Upper lobe of left lung (tissue), 6 donors: ENCODE measurements at regions not wholly inside any gene's neighbourhood (a gene's known extent, or its start where the extent isn't known, plus 50 kb on each side); places are given as distances from the start of the nearest gene placed in this dataset.

Source experiments
- ATAC-seq, 2 donors: fragments of 200-7000 bp; cut with Tn5 transposase; one replicate each; pipeline ENCODE4 v1.9.1; 2022; ENCODE audit warnings: mild to moderate bottlenecking in 2 of 2, moderate library complexity in 2 of 2; ENCODE audit not compliant: low FRiP score in 2 of 2
- DNase-seq, 2 donors: peaks; one replicate each; pipeline ENCODE4 v3.0.0-alpha.2; 2019 to 2020
- H3K27ac ChIP-seq, 4 donors: fragments of 200-600 bp; sonication (generic); one replicate each; pipeline ENCODE4 v1.5.1; 2016 to 2019
- H3K27me3 ChIP-seq, 4 donors: fragments of 200-600 bp; sonication (generic); one replicate each; pipeline ENCODE4 v1.5.1; 2017 to 2019
- H3K36me3 ChIP-seq, 4 donors: fragments of 200-600 bp; sonication (generic); one replicate each; pipeline ENCODE4 v1.5.1; 2016 to 2019
- H3K4me1 ChIP-seq, 4 donors: fragments of 200-600 bp; sonication (generic); one replicate each; pipeline ENCODE4 v1.5.1; 2018 to 2019
- H3K4me3 ChIP-seq, 4 donors: fragments of 200-600 bp; sonication (generic); one replicate each; pipeline ENCODE4 v1.5.1; 2017 to 2019; ENCODE audit warnings: mild to moderate bottlenecking in 2 of 4, moderate library complexity in 1 of 4
- H3K9me3 ChIP-seq, 4 donors: fragments of 200-600 bp; sonication (generic); one replicate each; pipeline ENCODE4 v1.5.1; 2018 to 2019
- CTCF ChIP-seq, 6 experiments: fragments of 450-650 bp in 4 of 6; fragments of 200-600 bp in 2 of 6; sonication (generic) in 2 of 6; IDR thresholded peaks; one replicate each; pipeline ENCODE4 v1.5.1; 2016 to 2019; ENCODE audit warnings: antibody characterized with exemption in 6 of 6
- EP300 ChIP-seq, 4 donors: sonication (generic); formaldehyde crosslinking; IDR thresholded peaks; one replicate each; pipeline ENCODE4 v1.5.1; 2017; ENCODE audit warnings: antibody characterized with exemption in 4 of 4, control low read depth in 2 of 4
- POLR2A ChIP-seq, 4 donors: fragments of 450-650 bp; IDR thresholded peaks; one replicate each; pipeline ENCODE4 v1.5.1; 2016 to 2017; ENCODE audit warnings: antibody characterized with exemption in 4 of 4, mild to moderate bottlenecking in 2 of 4
- POLR2AphosphoS5 ChIP-seq, 2 donors: sonication (generic); formaldehyde crosslinking; IDR thresholded peaks; one replicate each; pipeline ENCODE4 v1.5.1; 2017; ENCODE audit warnings: antibody characterized with exemption in 2 of 2
- WGBS, 2 donors: methylation state at CpG; one replicate each; pipeline ENCODE4 v1.1.5; 2017 to 2018; 5-methylcytosine and 5-hydroxymethylcytosine counted together
- donor health status: DM: no; HTN: no; CAD: no; lungs with moderate emphysema.
- donor health status: DM: no; HTN: yes; CAD: no; lungs with severe emphysema.

- no peak overlapping the region for H3K27ac ChIP-seq
- H3K4me3 ChIP-seq, result no peak overlapping the region
- TF ChIP-seq EP300 (IDR thresholded peaks at IDR 0.05) (no peak), POLR2AphosphoS5 (IDR thresholded peaks at IDR 0.05) (no peak), POLR2A (IDR thresholded peaks at IDR 0.05) (no peak)
- H3K9me3 ChIP-seq, result no peaks in the 10 kb centered on the region
- H3K4me1 ChIP-seq, result no peaks in the 10 kb centered on the region
- no peaks in the 10 kb centered on the region for H3K27me3 ChIP-seq
- no peak for DNase-seq
- ATAC-seq, result no peak
- 71 to 81% methylated on average over 1 of the region's 1 CpG for WGBS, 2 donors
- H3K36me3 ChIP-seq, result no peaks in the 10 kb centered on the region
Measured at GRCh38 chr14:44009642-44010041, 497.4 kb downstream of the FSCB start.

- H3K4me3 ChIP-seq, result no peak overlapping the region
- no peaks in the 10 kb centered on the region for H3K27me3 ChIP-seq
- no peaks in the 10 kb centered on the region for H3K36me3 ChIP-seq
- H3K9me3 ChIP-seq, result no peaks in the 10 kb centered on the region
- no peak for ATAC-seq
- DNase-seq, result no peak
- no peak overlapping the region for H3K27ac ChIP-seq
- H3K4me1 ChIP-seq, result no peaks in the 10 kb centered on the region
- TF ChIP-seq POLR2A (IDR thresholded peaks at IDR 0.05), result no peak
- TF ChIP-seq CTCF (IDR thresholded peaks at IDR 0.05), result no peak
- TF ChIP-seq EP300 (IDR thresholded peaks at IDR 0.05), result no peak
- TF ChIP-seq POLR2AphosphoS5 (IDR thresholded peaks at IDR 0.05), result no peak
Measured at GRCh38 chr14:43988989-43989388, 518.1 kb downstream of the FSCB start.

DNA sequence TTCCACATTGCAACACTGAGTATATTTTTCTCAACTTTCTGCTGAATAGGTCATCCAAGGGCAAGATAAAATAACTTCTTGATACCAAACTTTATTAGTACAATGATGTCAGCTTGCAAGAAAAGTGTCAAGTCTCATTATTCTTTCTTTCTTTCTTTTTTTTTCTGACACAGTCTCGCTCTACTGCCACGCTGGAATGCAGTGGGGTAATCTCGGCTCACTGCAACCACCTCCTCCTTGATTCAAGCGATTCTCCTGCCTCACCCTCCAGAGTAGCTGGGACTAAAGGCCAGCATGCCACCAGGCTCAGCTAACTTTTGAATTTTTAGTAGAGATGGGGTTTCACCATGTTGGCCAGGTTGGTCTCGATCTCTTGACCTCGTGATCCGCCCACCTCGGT is 523.4 kb downstream of the FSCB start:
- no peak for ATAC-seq
- Histone ChIP-seq H3K9me3 (no peaks in the 10 kb centered on the region), H3K27me3 (no peaks in the 10 kb centered on the region), H3K36me3 (no peaks in the 10 kb centered on the region), H3K4me3 (no peak overlapping the region), H3K27ac (no peak overlapping the region), H3K4me1 (no peaks in the 10 kb centered on the region)
- TF ChIP-seq POLR2AphosphoS5 (IDR thresholded peaks at IDR 0.05) (no peak), EP300 (IDR thresholded peaks at IDR 0.05) (no peak), CTCF (IDR thresholded peaks at IDR 0.05) (no peak), POLR2A (IDR thresholded peaks at IDR 0.05) (no peak)
- WGBS, 2 donors, result 81 to 88% methylated on average over 8 of the region's 8 CpGs
- DNase-seq, result no peak

GRCh38 chr14:43981135-43981768 is 525.8 kb downstream of the FSCB start:
- TF ChIP-seq CTCF (IDR thresholded peaks at IDR 0.05) (no peak), EP300 (IDR thresholded peaks at IDR 0.05) (no peak), POLR2AphosphoS5 (IDR thresholded peaks at IDR 0.05) (no peak), POLR2A (IDR thresholded peaks at IDR 0.05) (no peak)
- no peak overlapping the region for H3K4me3 ChIP-seq
- ATAC-seq (no peak), DNase-seq (no peak)
- H3K27ac ChIP-seq, result no peak overlapping the region
- H3K36me3 ChIP-seq, result no peaks in the 10 kb centered on the region
- H3K27me3 ChIP-seq, result no peaks in the 10 kb centered on the region
- no peaks in the 10 kb centered on the region for H3K9me3 ChIP-seq
- H3K4me1 ChIP-seq, result no peaks in the 10 kb centered on the region
- 59 to 60% methylated on average over 3 of the region's 3 CpGs for WGBS, 2 donors

- Histone ChIP-seq H3K4me3 (no peak overlapping the region), H3K27me3 (no peaks in the 10 kb centered on the region), H3K36me3 (no peaks in the 10 kb centered on the region), H3K4me1 (no peaks in the 10 kb centered on the region), H3K9me3 (no peaks in the 10 kb centered on the region), H3K27ac (no peak overlapping the region)
- TF ChIP-seq CTCF (IDR thresholded peaks at IDR 0.05) (no peak), POLR2AphosphoS5 (IDR thresholded peaks at IDR 0.05) (no peak), POLR2A (IDR thresholded peaks at IDR 0.05) (no peak), EP300 (IDR thresholded peaks at IDR 0.05) (no peak)
- ATAC-seq (no peak), DNase-seq (no peak)
- 87 to 91% methylated on average over 5 of the region's 5 CpGs for WGBS, 2 donors
Measured at GRCh38 chr14:43956741-43957140, 550.3 kb downstream of the FSCB start.
